Esophagus squamous epithelium (tissue), 4 donors: ENCODE measurements at regions not wholly inside any gene's neighbourhood (a gene's known extent, or its start where the extent isn't known, plus 50 kb on each side); places are given as distances from the start of the nearest gene placed in this dataset.

Experiments used
- POLR2A ChIP-seq, 4 donors: fragments of 450-650 bp; IDR thresholded peaks; one replicate each; pipeline ENCODE4 v1.6.1; 2017; ENCODE audit warnings: antibody characterized with exemption in 4 of 4, mild to moderate bottlenecking in 4 of 4, moderate library complexity in 3 of 4
- TF ChIP-seq, protein P1 (sequence below), 6 experiments: fragments of 450-650 bp in 4 of 6; fragments of 200-600 bp in 2 of 6; sonication (generic) in 2 of 6; IDR thresholded peaks; one replicate each; pipeline ENCODE4 v1.5.1; 2016 to 2019; ENCODE audit warnings: antibody characterized with exemption in 6 of 6, mild to moderate bottlenecking in 4 of 6, moderate library complexity in 4 of 6

DNA sequence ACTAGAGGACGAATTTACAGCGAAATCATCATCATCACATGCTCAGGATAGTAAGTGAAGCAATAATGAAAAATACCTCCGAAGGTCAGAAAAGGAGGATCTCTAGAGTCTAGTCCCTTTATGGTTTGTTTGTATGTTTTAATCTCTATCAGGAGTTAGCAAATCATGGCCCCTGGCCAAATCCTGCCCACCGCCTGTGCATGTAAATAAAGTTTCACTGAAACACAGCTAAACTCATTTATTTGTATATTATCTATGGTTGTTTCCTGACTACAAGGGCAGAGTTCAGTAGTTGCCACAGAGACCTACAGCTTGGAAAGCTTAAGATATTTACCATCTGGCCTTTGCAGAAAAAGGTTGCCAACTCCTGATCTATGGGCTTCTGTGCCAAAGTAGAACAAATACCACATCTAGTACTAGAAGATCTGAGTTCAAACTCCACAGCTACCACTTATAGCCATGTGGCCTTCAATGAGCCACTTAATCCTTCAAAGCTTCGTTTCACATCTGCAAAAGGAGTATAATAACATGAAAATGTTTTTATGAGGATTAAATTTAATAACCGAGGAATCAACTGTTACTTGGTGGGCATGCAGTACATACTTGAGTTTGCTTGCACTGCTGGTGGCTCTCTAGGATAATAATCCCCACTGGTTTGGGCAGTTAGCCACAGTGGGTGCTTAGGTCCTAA is 94.0 kb upstream of the KIF26B start:
- TF ChIP-seq, protein P1, sequence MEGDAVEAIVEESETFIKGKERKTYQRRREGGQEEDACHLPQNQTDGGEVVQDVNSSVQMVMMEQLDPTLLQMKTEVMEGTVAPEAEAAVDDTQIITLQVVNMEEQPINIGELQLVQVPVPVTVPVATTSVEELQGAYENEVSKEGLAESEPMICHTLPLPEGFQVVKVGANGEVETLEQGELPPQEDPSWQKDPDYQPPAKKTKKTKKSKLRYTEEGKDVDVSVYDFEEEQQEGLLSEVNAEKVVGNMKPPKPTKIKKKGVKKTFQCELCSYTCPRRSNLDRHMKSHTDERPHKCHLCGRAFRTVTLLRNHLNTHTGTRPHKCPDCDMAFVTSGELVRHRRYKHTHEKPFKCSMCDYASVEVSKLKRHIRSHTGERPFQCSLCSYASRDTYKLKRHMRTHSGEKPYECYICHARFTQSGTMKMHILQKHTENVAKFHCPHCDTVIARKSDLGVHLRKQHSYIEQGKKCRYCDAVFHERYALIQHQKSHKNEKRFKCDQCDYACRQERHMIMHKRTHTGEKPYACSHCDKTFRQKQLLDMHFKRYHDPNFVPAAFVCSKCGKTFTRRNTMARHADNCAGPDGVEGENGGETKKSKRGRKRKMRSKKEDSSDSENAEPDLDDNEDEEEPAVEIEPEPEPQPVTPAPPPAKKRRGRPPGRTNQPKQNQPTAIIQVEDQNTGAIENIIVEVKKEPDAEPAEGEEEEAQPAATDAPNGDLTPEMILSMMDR (IDR thresholded peaks at IDR 0.05): no peak
- no peak for TF ChIP-seq POLR2A (IDR thresholded peaks at IDR 0.05)
